ENCODE measurements at regions not wholly inside any gene's neighbourhood (a gene's known extent, or its start where the extent isn't known, plus 50 kb on each side); places are given as distances from the start of the nearest gene placed in this dataset.

DNA sequence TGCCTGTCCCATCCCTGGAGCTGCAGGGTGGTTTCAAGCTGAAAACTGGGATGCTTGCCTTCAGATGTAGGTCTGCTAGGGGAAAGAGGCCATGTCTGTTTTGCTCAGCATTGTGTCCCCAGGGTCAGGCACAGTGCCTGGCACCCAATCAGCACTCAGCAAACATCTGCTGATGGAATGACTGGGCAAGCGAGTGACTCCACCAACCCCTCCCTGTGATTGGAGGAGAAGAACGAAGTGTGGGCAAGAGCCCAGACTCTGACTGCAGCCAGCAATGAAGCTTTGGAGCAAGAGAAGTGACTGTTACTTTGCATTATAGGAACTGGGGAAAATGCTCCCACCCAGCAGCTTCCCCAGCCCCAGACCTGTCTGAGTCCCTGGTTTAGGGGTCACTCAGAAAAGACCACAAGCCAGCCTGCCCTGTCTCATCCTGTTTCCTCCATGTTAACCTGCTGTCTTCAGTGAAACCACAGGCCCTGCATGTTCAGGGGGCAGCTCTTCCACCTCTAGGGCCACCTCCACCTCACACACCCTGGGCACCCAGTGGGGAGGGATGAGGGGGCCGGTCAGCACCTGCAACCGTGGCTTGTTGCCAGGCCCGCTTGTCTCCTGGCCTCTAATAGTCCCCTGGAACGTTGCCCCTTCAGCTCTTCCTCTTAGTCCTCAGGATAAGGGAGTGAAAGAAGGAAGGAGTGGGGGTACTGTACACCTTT, 147.4 kb downstream of the TRIM29 start:
- TF ChIP-seq, protein P1, sequence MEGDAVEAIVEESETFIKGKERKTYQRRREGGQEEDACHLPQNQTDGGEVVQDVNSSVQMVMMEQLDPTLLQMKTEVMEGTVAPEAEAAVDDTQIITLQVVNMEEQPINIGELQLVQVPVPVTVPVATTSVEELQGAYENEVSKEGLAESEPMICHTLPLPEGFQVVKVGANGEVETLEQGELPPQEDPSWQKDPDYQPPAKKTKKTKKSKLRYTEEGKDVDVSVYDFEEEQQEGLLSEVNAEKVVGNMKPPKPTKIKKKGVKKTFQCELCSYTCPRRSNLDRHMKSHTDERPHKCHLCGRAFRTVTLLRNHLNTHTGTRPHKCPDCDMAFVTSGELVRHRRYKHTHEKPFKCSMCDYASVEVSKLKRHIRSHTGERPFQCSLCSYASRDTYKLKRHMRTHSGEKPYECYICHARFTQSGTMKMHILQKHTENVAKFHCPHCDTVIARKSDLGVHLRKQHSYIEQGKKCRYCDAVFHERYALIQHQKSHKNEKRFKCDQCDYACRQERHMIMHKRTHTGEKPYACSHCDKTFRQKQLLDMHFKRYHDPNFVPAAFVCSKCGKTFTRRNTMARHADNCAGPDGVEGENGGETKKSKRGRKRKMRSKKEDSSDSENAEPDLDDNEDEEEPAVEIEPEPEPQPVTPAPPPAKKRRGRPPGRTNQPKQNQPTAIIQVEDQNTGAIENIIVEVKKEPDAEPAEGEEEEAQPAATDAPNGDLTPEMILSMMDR (conservative IDR thresholded peaks at IDR 0.05), result no peak
- TF ChIP-seq EZH2 (IDR thresholded peaks at IDR 0.05; ENCODE audit: low read depth), result no peak
